ENCODE measurements at regions not wholly inside any gene's neighbourhood (a gene's known extent, or its start where the extent isn't known, plus 50 kb on each side); places are given as distances from the start of the nearest gene placed in this dataset.

DNA sequence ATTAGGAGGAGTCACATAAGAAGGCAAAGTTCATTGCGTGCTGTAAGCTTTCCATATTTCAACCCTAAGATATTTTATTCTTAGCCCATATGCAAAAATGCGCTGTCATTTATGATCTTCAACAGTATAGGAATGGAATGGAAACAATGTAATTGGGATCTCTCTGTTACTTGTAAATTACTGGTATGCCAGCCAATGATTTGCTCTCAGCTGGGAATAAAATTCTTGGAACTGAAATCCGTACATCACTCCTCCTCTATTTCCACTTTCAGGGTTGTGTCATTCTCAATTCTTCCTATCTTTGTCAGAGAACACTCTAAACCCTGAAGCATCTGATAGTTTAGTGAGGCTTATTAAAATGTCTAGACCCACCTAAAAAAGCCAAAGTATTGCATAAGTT lies 80.7 kb upstream of the STEAP4 start:
- TF ChIP-seq, protein P1, sequence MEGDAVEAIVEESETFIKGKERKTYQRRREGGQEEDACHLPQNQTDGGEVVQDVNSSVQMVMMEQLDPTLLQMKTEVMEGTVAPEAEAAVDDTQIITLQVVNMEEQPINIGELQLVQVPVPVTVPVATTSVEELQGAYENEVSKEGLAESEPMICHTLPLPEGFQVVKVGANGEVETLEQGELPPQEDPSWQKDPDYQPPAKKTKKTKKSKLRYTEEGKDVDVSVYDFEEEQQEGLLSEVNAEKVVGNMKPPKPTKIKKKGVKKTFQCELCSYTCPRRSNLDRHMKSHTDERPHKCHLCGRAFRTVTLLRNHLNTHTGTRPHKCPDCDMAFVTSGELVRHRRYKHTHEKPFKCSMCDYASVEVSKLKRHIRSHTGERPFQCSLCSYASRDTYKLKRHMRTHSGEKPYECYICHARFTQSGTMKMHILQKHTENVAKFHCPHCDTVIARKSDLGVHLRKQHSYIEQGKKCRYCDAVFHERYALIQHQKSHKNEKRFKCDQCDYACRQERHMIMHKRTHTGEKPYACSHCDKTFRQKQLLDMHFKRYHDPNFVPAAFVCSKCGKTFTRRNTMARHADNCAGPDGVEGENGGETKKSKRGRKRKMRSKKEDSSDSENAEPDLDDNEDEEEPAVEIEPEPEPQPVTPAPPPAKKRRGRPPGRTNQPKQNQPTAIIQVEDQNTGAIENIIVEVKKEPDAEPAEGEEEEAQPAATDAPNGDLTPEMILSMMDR (IDR thresholded peaks at IDR 0.05; ENCODE audit: partially characterized antibody, unreplicated experiment): no peak
- H3K27ac Mint-ChIP-seq (ENCODE audit: unreplicated experiment): no peak overlapping the region
- H3K9me3 Mint-ChIP-seq (ENCODE audit: unreplicated experiment): no peaks in the 10 kb centered on the region
- DNase-seq: no peak
- no peaks in the 10 kb centered on the region for H3K4me1 Mint-ChIP-seq (ENCODE audit: low read depth, unreplicated experiment)
- H3K36me3 Mint-ChIP-seq (ENCODE audit: unreplicated experiment): no peaks in the 10 kb centered on the region
- H3K27me3 Mint-ChIP-seq (ENCODE audit: unreplicated experiment): peaks cover 2% of the 10 kb centered on the region
- H3K4me3 Mint-ChIP-seq (ENCODE audit: unreplicated experiment): no peak overlapping the region

DNA sequence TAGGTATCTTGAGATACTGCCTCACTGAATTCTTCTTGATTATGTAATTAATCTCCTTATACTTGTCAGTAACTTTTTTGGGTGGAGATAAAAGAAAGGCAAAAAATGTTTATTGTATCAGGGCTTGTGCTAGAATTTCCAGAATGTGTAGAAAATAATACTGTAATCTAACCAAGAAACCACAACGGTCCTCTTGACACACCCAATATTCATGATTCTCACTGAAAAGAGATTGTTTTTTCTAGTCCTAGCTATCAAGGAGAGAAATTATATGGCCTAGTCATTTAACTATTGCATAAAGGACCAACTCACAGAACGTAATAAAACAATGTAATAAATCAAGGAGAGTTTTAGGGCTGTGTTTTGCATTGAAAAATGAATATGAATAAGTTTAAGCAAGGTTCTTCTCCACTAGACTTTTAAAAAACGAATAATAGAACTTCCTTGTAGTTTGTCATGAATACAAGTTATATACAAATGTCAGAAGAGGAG lies 80.0 kb upstream of the STEAP4 start:
- Mint-ChIP-seq H3K27ac (ENCODE audit: unreplicated experiment) (no peak overlapping the region), H3K36me3 (ENCODE audit: unreplicated experiment) (peaks cover 5% of the 10 kb centered on the region), H3K4me3 (ENCODE audit: unreplicated experiment) (no peak overlapping the region), H3K9me3 (ENCODE audit: unreplicated experiment) (no peaks in the 10 kb centered on the region), H3K27me3 (ENCODE audit: unreplicated experiment) (peaks cover 2% of the 10 kb centered on the region), H3K4me1 (ENCODE audit: low read depth, unreplicated experiment) (no peaks in the 10 kb centered on the region)
- TF ChIP-seq, protein P1 (IDR thresholded peaks at IDR 0.05; ENCODE audit: partially characterized antibody, unreplicated experiment): no peak
- DNase-seq: no peak

DNA sequence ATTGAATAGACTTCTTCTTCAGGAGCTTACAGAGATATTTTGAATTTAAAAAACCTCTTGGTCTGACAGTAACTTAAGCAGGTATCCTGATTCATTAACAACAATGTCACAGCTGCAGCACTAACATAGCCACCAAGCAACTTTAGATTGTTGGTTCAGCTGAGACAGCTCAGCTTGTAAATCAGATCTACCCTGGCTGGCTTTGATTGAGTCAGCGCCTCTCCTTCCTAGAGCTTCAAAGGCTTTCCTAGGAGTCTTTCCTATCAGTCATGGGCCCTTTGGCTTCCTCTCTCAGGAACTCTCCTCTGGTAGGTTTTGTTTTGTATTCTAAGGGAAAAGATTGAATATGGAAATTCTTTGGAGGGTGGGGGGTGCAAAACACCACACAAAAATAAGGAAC lies 70.7 kb upstream of the STEAP4 start:
- Mint-ChIP-seq H3K36me3 (ENCODE audit: unreplicated experiment) (peaks cover 15% of the 10 kb centered on the region), H3K4me1 (ENCODE audit: low read depth, unreplicated experiment) (no peaks in the 10 kb centered on the region), H3K4me3 (ENCODE audit: unreplicated experiment) (no peak overlapping the region), H3K27me3 (ENCODE audit: unreplicated experiment) (peaks cover 5% of the 10 kb centered on the region), H3K27ac (ENCODE audit: unreplicated experiment) (no peak overlapping the region), H3K9me3 (ENCODE audit: unreplicated experiment) (peaks cover 6% of the 10 kb centered on the region)
- TF ChIP-seq, protein P1 (IDR thresholded peaks at IDR 0.05; ENCODE audit: partially characterized antibody, unreplicated experiment): no peak
- no peak for DNase-seq

DNA sequence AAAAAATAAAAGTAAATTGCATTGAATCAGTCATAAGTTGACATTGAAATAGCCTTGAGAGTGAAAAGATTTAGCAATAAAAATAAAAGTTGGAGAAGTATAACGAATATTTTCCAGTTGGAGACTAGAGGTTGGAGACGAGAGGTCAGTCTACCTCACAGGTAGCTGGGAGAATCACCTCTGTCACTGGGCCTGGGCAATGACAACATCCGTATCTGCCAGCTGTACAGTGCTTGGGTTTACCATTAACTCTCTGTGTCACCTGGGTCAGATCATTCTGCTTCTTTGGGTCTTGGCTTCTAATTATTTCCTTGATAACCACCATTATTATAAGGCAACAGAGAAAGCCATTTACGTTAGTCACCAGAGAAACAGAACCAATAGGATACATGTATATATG lies 62.0 kb upstream of the STEAP4 start:
- TF ChIP-seq, protein P1 (IDR thresholded peaks at IDR 0.05; ENCODE audit: partially characterized antibody, unreplicated experiment): no peak
- Mint-ChIP-seq H3K27ac (ENCODE audit: unreplicated experiment) (no peak overlapping the region), H3K27me3 (ENCODE audit: unreplicated experiment) (peaks cover 4% of the 10 kb centered on the region), H3K4me1 (ENCODE audit: low read depth, unreplicated experiment) (no peaks in the 10 kb centered on the region), H3K9me3 (ENCODE audit: unreplicated experiment) (no peaks in the 10 kb centered on the region), H3K4me3 (ENCODE audit: unreplicated experiment) (no peak overlapping the region), H3K36me3 (ENCODE audit: unreplicated experiment) (no peaks in the 10 kb centered on the region)
- DNase-seq: no peak

DNA sequence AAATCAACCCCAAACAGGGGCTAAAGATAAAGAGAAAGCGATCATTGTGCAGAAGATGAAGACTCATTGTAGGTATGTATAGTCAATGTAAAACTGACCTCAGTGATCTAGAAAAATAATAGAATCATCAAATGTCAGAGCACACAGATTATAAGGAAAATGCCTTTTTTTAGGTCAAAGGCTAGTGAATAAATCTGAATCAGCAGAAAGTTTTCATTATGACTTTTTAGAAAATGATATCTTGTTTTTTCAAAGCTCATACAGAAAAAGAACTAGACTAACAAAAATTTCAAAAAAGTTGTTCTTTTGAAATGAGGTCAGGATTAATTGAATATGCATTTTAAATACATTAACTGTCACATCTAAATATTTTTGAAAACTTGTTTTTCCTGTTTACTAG lies 60.2 kb upstream of the STEAP4 start:
- Mint-ChIP-seq H3K27me3 (ENCODE audit: unreplicated experiment) (peaks cover 2% of the 10 kb centered on the region), H3K36me3 (ENCODE audit: unreplicated experiment) (no peaks in the 10 kb centered on the region), H3K9me3 (ENCODE audit: unreplicated experiment) (no peaks in the 10 kb centered on the region), H3K27ac (ENCODE audit: unreplicated experiment) (no peak overlapping the region), H3K4me1 (ENCODE audit: low read depth, unreplicated experiment) (no peaks in the 10 kb centered on the region), H3K4me3 (ENCODE audit: unreplicated experiment) (no peak overlapping the region)
- TF ChIP-seq, protein P1 (IDR thresholded peaks at IDR 0.05; ENCODE audit: partially characterized antibody, unreplicated experiment): no peak
- DNase-seq: no peak
